ENCODE measurements at regions not wholly inside any gene's neighbourhood (a gene's known extent, or its start where the extent isn't known, plus 50 kb on each side); places are given as distances from the start of the nearest gene placed in this dataset.

- Histone ChIP-seq H3K4me3 (ENCODE audit: low read depth in 2 of 2, low read length in 2 of 2) (no peak overlapping the region), H3K9me3 (ENCODE audit: control insufficient read depth, insufficient read depth, low read depth, low read length) (no peaks in the 10 kb centered on the region), H3K4me1 (ENCODE audit: control insufficient read depth, insufficient read depth, low read length) (no peaks in the 10 kb centered on the region), H3K27ac (ENCODE audit: low read length) (no peak overlapping the region), H3K36me3 (ENCODE audit: control insufficient read depth, insufficient read depth, low read length) (no peaks in the 10 kb centered on the region), H3K27me3 (ENCODE audit: control insufficient read depth, insufficient read depth, low read length) (no peaks in the 10 kb centered on the region)
- ATAC-seq (no peak), DNase-seq (ENCODE audit: low read depth, low spot score) (no peak)
- CTCF ChIA-PET: no interaction called here
- in situ Hi-C loops (cut with HindIII; ENCODE audit: low pct_unique_long_range_greater_than_20kb, low sequenced_read_pairs) (no loop called here), intact Hi-C loops (cut with micrococcal nuclease; ENCODE audit: unreplicated experiment) (no loop called here)
- TF ChIP-seq TCF7L2 (IDR thresholded peaks at IDR 0.05; ENCODE audit: low read depth, low read length) (no peak), SIN3A (IDR thresholded peaks at IDR 0.05; ENCODE audit: borderline replicate concordance, insufficient read depth, low read depth, low read length) (no peak), CTCF (IDR thresholded peaks at IDR 0.05) (no peak), POLR2AphosphoS5 (IDR thresholded peaks at IDR 0.05; ENCODE audit: low read depth, low read length) (no peak), REST (IDR thresholded peaks at IDR 0.05; ENCODE audit: insufficient read depth in 1 of 2, low read depth in 2 of 2, low read length in 1 of 2) (no peak)
- no TSS peak for BruUV-seq (replicated peaks)
- POLR2A ChIA-PET: no interaction called here
Measured at GRCh38 chr10:105969884-105970377, 1194.6 kb downstream of the SORCS1 start.

GRCh38 chr10:105968666-105969065 is 1195.8 kb downstream of the SORCS1 start:
- BruUV-seq (replicated peaks): no TSS peak
- Histone ChIP-seq H3K4me1 (ENCODE audit: control insufficient read depth, insufficient read depth, low read length) (no peaks in the 10 kb centered on the region), H3K27me3 (ENCODE audit: control insufficient read depth, insufficient read depth, low read length) (no peaks in the 10 kb centered on the region), H3K27ac (ENCODE audit: low read length) (no peak overlapping the region), H3K4me3 (ENCODE audit: low read depth in 2 of 2, low read length in 2 of 2) (no peak overlapping the region), H3K36me3 (ENCODE audit: control insufficient read depth, insufficient read depth, low read length) (no peaks in the 10 kb centered on the region), H3K9me3 (ENCODE audit: control insufficient read depth, insufficient read depth, low read depth, low read length) (no peaks in the 10 kb centered on the region)
- no peak for ATAC-seq
- DNase-seq (ENCODE audit: low read depth, low spot score): no peak
- ChIA-PET POLR2A (no interaction called here), CTCF (no interaction called here)
- intact Hi-C loops (cut with micrococcal nuclease; ENCODE audit: unreplicated experiment) (no loop called here), in situ Hi-C loops (cut with HindIII; ENCODE audit: low pct_unique_long_range_greater_than_20kb, low sequenced_read_pairs) (no loop called here)
- TF ChIP-seq CTCF (IDR thresholded peaks at IDR 0.05): no peak
- no peak for TF ChIP-seq TCF7L2 (IDR thresholded peaks at IDR 0.05; ENCODE audit: low read depth, low read length)
- no peak for TF ChIP-seq REST (IDR thresholded peaks at IDR 0.05; ENCODE audit: insufficient read depth in 1 of 2, low read depth in 2 of 2, low read length in 1 of 2)
- TF ChIP-seq POLR2AphosphoS5 (IDR thresholded peaks at IDR 0.05; ENCODE audit: low read depth, low read length): no peak
- TF ChIP-seq SIN3A (IDR thresholded peaks at IDR 0.05; ENCODE audit: borderline replicate concordance, insufficient read depth, low read depth, low read length): no peak

Data from Panc1 (cell line).